UCSD-AML1 (cell line): ENCODE measurements at regions not wholly inside any gene's neighbourhood (a gene's known extent, or its start where the extent isn't known, plus 50 kb on each side); places are given as distances from the start of the nearest gene placed in this dataset.
"Not testable (repeated sequence)": the region's sequence is repeated elsewhere in the genome, so short reads cannot be mapped to it uniquely, and the experiment has no call there.

Source experiments
- DNase-seq: peaks from one replicate; lab custom pipeline; 2025; ENCODE audit not compliant: unreplicated experiment; lab: John Stamatoyannopoulos, UW

- DNase-seq = no peak
Measured at GRCh38 chr2:166831930-166832329, 56.4 kb upstream of the XIRP2 start.

GRCh38 chr2:166825914-166826313 lies 62.4 kb upstream of the XIRP2 start:
- no peak for DNase-seq

GRCh38 chr2:166814335-166814734 lies 73.9 kb upstream of the XIRP2 start:
- no peak for DNase-seq

DNA sequence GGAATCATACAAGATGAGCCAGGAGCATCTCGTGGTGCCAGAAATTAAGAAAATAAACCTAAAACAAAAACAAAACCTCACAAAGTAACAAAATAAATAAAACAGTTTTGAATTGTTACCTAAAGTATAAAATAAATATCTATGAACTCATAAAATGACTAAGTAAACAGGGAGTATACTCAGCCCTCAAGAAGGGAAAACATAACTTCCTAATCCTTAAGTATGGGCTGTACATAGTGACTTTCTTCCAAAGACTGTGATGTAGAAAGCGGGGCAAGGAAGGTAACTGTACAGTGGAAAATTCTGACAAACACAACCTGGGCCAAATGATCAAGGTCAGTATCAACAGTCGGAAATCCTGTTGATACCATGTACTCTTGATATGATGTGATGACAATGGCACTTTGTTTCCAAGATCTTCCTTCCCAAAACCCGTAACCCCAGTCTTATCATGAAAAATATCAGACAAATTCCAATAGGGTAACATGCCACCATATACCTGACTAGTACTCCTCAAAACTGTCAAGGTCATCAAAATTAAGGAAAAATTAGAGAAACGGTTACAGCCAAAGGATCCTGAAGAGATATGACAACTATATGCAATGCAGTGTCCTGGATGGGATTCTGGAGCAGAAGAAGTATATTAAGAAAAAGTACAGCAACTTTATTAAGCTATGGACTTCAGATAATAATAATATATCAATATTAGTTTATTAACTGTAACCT lies 76.0 kb upstream of the XIRP2 start:
- no peak for DNase-seq

- peak; percentile 3 for DNase-seq
Measured at GRCh38 chr2:166805753-166806152, 82.5 kb upstream of the XIRP2 start.

DNA sequence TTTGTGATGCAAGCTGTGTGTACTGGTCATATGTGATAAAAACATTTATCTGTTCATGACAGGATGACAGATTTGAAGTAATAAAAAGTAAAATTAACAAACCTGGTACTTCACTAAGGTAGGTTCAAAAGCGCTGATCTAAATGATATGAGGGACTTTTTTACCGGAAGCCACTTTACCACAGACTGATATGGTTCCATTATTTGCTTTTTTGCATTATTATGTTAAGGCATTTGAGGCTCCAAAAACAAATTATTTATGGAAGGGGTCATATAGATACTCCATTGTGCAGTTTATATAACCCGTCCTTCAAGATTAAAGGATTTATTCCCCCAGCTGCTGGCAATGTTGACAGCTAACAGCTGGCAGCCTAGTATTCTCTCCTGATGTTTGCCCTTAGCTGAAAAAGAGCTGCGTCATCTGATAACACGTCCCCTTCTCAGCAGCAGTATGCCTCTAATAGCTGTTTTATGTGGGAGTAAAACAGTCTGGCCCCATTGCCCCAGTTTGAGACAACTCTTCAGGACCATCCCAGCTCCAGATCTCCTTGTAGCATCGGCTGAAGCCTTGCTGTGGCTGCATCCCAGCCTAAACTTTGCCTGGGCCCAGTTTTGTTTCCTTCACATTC lies 84.8 kb upstream of the XIRP2 start:
- DNase-seq = no peak

- no peak for DNase-seq
Measured at GRCh38 chr2:166802475-166802874, 85.8 kb upstream of the XIRP2 start.

- no peak for DNase-seq
Measured at GRCh38 chr2:166792808-166793207, 95.5 kb upstream of the XIRP2 start.

DNA sequence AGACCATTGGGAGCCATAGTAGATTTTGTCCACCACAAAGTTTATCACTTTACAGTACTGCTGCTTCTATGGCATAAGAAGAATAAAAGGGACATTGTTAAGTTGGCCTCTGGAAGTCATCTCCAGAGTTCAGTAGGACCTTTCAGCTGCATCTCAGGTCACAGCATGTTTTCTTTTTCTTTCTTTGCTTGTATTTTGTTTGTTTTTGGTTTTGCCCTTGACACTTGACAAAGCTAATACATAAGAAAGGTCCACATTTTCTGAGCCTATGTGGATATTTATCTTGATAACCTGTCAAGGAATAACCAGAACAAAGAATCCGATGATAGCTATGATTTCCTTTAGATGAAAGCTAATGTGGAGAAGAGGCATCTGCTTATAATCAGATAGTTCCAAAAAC lies 101.6 kb upstream of the XIRP2 start:
- no peak for DNase-seq

- no peak for DNase-seq
Measured at GRCh38 chr2:166784296-166784946, 103.9 kb upstream of the XIRP2 start.

DNA sequence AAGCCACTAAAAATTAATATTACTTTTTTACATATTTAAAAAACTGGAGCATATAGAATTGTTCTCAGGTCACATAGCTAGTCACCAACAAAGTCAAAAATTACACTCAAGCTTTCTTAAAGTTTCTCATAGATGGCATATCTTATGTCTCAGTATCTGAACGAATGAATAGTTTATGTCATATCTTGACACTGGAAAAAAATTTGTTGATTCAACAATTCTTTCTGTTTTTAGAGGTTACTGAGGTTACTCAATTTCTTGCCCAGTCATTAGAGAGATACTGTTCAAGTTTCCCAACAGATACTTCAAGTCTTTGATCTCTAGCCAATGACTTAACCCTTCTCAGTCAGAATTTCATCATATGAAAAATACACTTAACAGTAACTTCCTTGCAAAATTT lies 113.1 kb upstream of the XIRP2 start:
- no peak for DNase-seq

- DNase-seq = no peak
Measured at GRCh38 chr2:166773308-166773949, 114.9 kb upstream of the XIRP2 start.

GRCh38 chr2:166768393-166769123 lies 119.7 kb upstream of the XIRP2 start:
- no peak for DNase-seq

DNA sequence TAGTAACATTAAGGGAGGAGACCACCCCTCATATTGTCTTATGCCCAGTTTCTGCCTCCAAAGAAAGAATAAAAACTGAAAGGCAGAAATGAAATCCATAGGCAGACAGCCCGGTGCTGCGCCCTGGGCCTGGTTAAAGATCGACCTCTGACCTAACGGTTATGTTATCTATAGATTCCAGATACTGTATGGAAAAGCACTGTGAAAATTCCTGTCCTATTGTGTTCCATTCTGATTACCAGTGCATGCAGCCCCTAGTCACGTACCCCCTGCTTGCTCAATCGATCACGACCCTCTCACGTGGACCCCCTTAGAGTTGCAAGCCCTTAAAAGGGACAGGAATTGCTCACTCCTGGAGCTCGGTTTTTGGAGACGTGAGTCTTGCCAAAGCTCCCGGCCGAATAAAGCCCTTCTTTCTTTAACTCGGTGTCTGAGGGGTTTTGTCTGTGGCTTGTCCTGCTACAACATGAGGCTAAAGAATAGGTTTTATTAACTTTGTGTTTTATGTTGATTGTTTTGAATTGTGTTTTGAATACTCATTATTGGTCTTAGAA lies 121.4 kb upstream of the XIRP2 start:
- DNase-seq = not testable (repeated sequence)

DNA sequence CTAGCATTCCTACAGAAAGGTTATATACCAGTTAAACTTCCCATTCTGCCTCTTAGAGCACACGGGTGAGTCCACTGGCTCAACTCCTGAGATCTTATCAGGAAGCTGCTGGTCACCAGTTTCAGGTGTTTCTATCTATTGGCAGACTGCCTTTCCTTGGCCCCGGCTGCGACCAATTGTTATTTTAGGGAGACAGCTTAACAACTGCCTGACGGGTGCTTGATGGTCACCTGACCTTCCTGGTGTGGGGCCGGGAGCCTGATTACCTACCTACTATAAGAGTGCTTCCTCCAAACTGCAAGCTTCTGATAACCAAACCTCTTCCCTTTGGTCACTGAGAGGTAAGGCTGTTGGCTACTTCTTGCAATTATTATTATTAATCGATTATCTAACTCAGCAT lies 122.1 kb upstream of the XIRP2 start:
- DNase-seq = no peak

DNA sequence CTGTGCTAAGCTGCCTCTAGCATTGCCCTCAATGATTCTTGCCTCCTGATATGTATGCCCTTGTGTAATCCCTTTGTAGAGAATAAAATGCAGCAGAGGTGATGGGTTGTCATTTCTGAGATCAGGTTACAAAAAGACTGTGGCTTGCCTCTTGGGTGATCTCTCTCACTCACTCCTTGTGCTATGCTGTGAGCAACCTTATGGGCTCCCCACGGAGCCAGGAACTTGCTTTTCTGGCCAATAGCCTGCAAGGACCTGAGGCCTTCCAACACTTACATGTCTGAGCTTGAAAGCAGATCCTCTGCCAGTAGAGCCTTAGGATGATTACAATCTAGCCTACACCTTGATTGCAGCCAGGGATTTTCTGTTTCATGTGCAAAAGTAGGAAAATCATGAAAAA lies 123.1 kb upstream of the XIRP2 start:
- DNase-seq = no peak

- DNase-seq = no peak
Measured at GRCh38 chr2:166764702-166765101, 123.6 kb upstream of the XIRP2 start.

- no peak for DNase-seq
Measured at GRCh38 chr2:166764216-166764615, 124.1 kb upstream of the XIRP2 start.

- no peak for DNase-seq
Measured at GRCh38 chr2:166762746-166763145, 125.5 kb upstream of the XIRP2 start.

DNA sequence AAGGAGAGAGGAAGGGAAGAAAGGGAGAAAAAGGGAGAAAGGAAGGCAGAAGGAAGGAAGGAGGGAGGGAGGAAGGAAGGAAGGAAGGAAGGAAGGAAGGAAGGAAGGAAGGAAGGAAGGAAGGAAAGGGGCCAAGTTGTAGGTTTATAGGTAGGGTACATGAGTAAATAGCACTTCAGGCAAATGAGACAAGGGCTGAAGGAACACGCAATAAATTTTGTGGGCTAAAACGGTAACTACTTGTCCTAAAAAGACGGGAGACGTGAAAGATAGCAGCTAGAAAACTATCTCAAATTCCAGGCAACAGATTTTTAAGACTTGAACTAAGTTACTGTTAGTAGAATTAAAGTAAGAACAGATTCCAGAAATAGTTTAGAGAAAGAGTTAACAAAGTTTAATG lies 129.3 kb upstream of the XIRP2 start:
- DNase-seq = no peak

- DNase-seq = no peak
Measured at GRCh38 chr2:166750624-166751023, 137.7 kb upstream of the XIRP2 start.
